PC-3 (cell line): ENCODE measurements at regions not wholly inside any gene's neighbourhood (a gene's known extent, or its start where the extent isn't known, plus 50 kb on each side); places are given as distances from the start of the nearest gene placed in this dataset.

ENCODE experiments used
- EZH2 ChIP-seq: fragments of 300-600 bp; sonication (generic); IDR thresholded peaks from one replicate; pipeline ENCODE4 v1.6.1; 2017; ENCODE audit warnings: antibody characterized with exemption, mild to moderate bottlenecking, low read length; ENCODE audit not compliant: unreplicated experiment
- TF ChIP-seq, protein P1 (sequence below): fragments of 300-600 bp; sonication (generic); conservative IDR thresholded peaks from 2 replicates; pipeline ENCODE4 v1.5.1; 2017; ENCODE audit warnings: antibody characterized with exemption, low read depth, mild to moderate bottlenecking, low read length

DNA sequence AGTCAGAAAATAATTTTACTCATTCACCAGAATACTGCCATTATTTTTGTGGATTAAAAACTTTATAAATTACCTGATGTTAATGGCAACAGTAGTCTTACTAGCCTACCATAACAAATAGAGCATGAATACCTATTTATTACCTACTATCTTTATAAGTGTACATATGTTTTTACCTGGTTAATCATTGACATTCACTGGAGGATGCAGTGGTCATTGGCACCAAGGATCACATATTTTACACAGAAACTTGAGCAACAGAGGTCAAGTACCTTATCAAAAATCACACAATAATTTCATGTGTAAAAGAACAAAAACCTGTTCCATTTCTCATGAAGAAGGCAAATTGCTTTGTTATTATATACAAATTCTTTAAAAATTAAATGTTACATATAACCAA is 1284.9 kb upstream of the NCAM2 start:
- TF ChIP-seq, protein P1, sequence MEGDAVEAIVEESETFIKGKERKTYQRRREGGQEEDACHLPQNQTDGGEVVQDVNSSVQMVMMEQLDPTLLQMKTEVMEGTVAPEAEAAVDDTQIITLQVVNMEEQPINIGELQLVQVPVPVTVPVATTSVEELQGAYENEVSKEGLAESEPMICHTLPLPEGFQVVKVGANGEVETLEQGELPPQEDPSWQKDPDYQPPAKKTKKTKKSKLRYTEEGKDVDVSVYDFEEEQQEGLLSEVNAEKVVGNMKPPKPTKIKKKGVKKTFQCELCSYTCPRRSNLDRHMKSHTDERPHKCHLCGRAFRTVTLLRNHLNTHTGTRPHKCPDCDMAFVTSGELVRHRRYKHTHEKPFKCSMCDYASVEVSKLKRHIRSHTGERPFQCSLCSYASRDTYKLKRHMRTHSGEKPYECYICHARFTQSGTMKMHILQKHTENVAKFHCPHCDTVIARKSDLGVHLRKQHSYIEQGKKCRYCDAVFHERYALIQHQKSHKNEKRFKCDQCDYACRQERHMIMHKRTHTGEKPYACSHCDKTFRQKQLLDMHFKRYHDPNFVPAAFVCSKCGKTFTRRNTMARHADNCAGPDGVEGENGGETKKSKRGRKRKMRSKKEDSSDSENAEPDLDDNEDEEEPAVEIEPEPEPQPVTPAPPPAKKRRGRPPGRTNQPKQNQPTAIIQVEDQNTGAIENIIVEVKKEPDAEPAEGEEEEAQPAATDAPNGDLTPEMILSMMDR: no peak
- no peak for TF ChIP-seq EZH2
